Cardiac septum (tissue), 1 donor: ENCODE measurements at regions not wholly inside any gene's neighbourhood (a gene's known extent, or its start where the extent isn't known, plus 50 kb on each side); places are given as distances from the start of the nearest gene placed in this dataset.
"Not testable (repeated sequence)": the region's sequence is repeated elsewhere in the genome, so short reads cannot be mapped to it uniquely, and the experiment has no call there.

Experiments
- DNase-seq: peaks from one replicate; pipeline ENCODE4 v3.0.0-alpha.2; 2020; ENCODE audit warnings: low spot score
- intact Hi-C: fragments of 100-400 bp; cut with DNase I; formaldehyde crosslinking; loops from one replicate; pipeline ENCODE4 v1.14.0; 2022
- donor health status: DM: no; HTN: no; CAD: no.

GRCh38 chr15:26015516-26016075 lies 152.5 kb upstream of the ATP10A start:
- intact Hi-C loops = no loop called here

GRCh38 chr15:26013981-26014380 lies 150.9 kb upstream of the ATP10A start:
- intact Hi-C loops = no loop called here
- no peak for DNase-seq

More at GRCh38 chr15:26015516-26016075, 152.5 kb upstream of the ATP10A start:
- DNase-seq = no peak

DNA sequence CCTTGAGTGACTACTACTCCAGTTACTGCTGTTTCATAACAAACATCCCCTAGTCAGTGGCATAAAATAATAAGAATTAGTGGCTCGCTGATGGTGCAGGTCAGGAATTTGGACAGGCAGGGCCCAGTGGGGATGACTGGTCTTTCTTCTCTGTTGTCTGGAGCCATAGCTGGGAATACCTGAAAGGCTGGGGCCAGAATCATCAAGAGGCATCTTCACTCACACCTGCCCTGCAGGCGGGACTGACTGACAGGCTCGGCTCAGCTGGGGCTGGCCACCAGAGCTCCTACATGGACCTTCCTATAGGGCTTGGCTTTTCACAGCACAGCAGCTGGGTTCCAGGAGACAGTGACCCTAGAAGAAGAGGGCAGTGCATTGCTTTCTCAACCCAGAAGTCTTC lies 148.8 kb upstream of the ATP10A start:
- DNase-seq = no peak
- intact Hi-C loops = no loop called here

DNA sequence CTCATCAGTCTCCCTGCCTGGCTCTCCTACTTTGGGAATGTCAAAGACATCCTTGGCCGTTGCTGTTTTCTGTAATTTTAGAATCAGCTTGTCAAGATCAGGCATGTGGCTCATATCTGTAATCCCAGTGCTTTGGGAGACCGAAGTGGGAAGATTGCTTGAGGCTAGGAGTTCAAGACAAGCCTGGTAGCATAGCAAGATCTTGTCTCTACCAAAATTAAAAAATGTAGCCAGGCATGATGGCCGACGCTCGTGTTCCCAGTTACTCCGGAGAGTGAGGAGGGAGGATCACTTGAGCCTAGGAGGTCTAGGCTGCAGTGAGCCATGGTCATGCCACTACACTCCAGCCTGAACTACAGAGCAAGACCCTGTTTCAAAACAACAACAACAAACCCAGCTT lies 144.0 kb upstream of the ATP10A start:
- DNase-seq = no peak
- intact Hi-C loops = no loop called here

GRCh38 chr15:26001201-26001600 lies 138.1 kb upstream of the ATP10A start:
- intact Hi-C loops = no loop called here
- no peak for DNase-seq

GRCh38 chr15:25993506-25993905 lies 130.4 kb upstream of the ATP10A start:
- intact Hi-C loops = no loop called here
- DNase-seq = no peak

GRCh38 chr15:25990220-25990619 lies 127.1 kb upstream of the ATP10A start:
- intact Hi-C loops = no loop called here
- DNase-seq = no peak

GRCh38 chr15:25989327-25989726 lies 126.2 kb upstream of the ATP10A start:
- intact Hi-C loops = no loop called here
- no peak for DNase-seq

DNA sequence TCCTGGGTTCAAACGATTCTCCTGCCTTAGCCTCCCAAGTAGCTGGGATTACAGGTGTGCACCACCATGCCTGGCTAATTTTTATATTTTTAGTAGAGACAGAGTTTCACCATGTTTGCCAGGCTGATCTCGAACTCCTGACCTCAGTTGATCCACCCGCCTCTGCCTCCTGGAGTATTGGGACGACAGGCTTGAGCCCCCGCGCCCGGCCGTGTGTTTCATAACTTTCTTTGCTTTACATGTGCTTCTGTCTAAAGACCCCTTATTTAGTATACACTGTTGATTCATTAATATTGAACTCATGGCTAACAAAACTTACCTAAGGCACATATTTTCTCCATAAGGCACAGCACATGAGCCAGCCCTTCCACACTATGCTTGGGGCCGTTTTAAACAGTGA lies 125.6 kb upstream of the ATP10A start:
- intact Hi-C loops, DNase-seq: not testable (repeated sequence)

DNA sequence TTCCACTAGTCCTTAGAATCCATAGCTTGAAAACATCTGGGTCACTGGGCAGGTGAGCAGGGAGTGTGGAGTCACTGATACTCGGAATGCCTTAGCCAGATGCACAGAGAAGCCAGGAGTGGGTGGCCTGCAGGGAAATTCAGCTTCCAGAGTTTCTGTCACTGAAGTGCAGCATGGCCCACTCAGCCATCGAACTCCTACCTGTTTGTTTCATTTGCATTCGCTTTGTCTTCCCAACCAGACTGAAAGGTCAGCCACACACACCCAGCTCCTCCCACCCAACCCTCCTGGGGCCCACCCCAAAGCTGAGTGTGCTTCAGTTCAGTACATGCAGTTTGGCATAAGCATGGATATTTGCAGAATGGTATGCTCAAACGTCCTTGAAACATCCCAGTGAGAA lies 124.5 kb upstream of the ATP10A start:
- DNase-seq = no peak
- intact Hi-C loops = no loop called here

- intact Hi-C loops = no loop called here
- DNase-seq = no peak
Measured at GRCh38 chr15:25985165-25985564, 122.0 kb upstream of the ATP10A start.

DNA sequence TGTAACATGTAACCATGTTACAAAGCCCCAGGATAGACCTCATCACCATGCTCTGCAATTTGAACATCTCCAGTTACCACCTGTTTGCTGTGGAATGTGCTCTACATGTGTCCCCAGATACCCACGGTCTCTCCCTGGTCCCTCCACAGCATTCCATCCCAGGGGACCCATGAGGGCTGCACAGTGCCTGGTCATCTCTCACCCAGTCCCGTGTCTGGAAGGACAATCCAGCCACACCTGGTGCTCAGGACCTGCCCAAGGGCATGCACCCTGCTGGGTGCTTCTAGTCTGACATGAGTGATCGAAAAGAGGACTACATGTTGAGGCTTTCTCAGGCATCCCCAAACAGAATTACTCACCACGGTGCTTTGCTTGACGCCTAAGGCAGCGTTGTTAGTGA lies 119.6 kb upstream of the ATP10A start:
- DNase-seq = no peak
- intact Hi-C loops = no loop called here

DNA sequence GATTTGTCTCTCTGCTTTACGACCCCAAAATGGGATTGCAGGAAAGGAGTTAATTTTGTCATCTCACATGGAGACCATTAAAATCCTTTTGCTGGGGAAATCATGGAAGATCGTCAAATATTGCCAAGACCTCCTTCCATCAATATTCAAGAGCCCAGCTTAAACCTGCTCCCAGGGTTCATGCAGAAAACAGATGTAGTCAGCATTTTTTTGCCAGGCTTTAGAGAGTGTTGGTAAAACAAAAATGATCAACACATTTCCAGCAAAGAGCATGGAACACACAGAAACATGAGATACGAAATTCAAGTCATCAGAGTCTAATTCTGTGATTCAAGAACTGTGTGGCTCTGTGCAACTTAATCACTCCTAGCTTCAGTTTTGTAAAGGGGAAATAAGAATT lies 118.0 kb upstream of the ATP10A start:
- intact Hi-C loops = no loop called here

DNA sequence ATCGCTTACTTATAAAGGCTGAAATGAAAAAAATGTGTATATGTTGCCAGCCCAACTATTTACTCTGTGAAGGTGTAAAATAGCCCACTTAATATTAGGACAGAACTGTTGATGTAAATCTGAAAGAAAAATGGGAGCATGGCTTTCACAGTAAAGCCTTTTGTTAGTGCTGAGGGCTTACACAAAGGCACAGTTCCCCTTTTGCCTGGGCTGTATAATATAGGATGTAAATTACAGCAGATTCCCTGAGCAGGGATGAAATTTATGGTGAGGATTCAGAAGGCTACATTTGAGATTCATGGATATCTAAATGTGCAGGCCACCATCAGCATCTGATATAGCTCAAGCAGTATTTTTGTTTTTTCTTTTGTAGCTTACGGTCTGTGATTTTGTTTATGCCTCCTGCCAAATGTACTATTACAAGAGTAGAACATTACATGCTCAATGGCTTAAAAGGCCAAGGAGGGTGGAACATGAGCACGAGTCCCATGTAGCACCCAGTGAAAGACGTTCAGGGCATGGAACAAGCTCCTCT lies 109.1 kb upstream of the ATP10A start:
- intact Hi-C loops = no loop called here
- no peak for DNase-seq

More for the DNA sequence above, 118.0 kb upstream of the ATP10A start:
- DNase-seq = no peak

DNA sequence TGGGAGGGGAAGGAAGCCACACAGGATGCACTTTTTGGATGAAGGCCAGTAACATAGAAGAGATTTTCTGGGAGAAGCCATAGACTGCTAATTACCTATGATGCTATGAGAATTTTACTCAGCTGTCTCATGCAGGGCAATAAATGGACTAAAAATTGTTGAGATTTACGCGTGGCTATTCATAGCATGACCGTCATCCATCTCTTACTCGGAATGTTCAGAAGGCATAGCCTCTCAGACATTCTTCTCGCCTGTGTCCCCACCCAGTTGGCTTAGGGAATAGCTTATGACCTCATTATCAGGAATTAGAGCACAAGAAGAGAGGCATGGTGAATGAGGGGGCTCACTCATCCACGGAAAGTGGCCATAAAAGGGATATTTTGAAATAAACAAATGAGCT lies 107.9 kb upstream of the ATP10A start:
- DNase-seq = no peak
- intact Hi-C loops = no loop called here

- DNase-seq = no peak
- intact Hi-C loops = no loop called here
Measured at GRCh38 chr15:25969886-25970285, 106.8 kb upstream of the ATP10A start.

DNA sequence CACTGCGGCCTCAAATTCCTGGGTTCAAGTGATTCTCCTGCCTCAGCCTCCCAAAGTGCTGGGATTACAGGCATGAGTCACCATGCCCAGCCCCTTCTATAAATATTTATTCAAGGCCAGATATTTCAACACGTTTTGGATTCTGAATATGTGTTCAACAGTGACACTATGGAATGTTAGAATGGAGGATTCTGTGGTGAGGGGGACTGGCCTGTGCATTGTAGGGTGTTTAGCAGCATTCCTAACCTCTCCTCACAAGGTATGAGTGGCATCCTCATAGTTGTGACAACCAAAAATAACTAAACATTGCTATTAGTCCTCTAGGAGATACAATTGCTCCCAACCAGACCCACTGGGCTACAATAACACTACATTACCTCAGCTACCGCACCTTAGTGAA lies 104.0 kb upstream of the ATP10A start:
- intact Hi-C loops = no loop called here
- no peak for DNase-seq

DNA sequence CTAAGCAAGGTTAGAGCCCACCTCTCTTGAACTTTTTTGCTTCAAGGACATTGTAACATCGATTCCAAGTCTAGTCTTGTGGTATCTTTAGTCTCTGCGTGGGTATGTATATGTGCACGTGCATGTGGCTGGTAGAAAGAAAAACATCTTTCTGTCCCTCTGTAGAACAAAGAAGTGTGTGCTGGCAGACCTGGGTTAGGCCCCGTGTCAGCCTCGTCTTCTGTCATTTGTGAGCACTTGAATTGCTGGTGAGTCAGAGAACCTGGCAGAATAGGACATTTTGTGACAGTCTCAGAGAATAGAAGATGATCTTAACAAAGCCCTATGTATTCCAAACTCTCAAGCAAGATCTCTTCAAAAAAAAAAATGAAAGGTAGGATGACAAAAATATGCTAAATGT lies 102.2 kb upstream of the ATP10A start:
- intact Hi-C loops = no loop called here
- no peak for DNase-seq

DNA sequence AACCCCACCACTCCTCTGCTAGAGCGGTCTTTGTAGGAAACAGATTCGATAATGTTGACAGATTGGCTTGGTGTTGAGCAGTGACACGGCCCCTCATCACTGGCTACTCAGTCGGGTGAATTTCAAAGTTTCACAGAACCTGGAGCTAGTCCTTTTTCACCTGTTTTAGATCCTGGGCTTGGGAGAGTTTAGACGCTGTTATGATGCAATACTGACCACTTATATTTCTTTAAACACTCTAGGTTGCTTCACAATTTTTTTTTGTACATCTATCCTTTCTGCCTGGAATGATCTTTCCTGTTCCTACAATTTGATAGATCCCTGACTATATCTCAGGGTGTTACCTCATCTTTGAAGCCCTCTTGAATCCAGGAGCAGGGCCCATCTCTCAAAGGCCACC lies 97.1 kb upstream of the ATP10A start:
- intact Hi-C loops = no loop called here
- no peak for DNase-seq

DNA sequence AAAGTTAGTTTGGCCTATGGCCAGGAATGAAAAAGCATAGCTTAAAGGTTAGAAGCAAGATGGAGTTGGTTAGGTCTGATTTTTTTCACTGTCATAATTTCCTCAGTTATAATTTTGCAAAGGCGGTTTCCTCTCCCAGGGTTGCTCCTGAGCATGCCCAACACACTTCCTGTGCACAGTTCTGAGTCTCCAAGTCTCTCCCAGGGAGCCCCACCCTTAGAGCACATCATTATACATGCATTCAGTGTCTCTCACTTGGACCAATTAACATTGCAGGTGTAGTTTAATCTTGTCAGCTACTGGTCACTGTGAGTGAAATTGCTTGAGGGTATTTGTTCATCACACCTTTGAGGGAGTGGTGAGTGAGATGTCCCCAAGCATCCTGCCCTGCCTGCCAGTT lies 96.0 kb upstream of the ATP10A start:
- DNase-seq = no peak
- intact Hi-C loops = no loop called here

- intact Hi-C loops = no loop called here
- no peak for DNase-seq
Measured at GRCh38 chr15:25955628-25956027, 92.5 kb upstream of the ATP10A start.

DNA sequence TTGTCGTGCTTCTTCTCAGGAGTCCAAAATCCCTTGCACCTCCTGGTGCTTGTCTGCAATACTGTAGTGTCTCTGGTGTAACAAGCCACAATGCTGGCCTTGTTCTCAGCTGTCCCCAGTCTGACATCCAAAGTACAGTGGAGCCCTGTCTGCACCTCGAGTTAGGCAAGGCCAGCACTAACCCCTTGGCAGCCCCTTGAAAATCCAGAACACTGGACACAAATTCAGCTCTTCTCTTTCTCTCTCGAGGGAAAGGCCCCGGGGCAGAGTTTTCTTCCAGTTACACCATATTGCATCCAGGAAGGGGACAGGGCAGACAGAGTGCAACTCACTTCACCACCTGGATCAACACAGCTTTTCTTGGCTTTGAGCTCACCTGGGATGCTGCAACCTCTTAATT lies 91.3 kb upstream of the ATP10A start:
- DNase-seq = no peak
- intact Hi-C loops = no loop called here
